Keratinocyte (primary cell): ENCODE measurements at regions not wholly inside any gene's neighbourhood (a gene's known extent, or its start where the extent isn't known, plus 50 kb on each side); places are given as distances from the start of the nearest gene placed in this dataset.

Experiments used
- DNase-seq: peaks from one replicate; pipeline ENCODE4 v3.0.0-alpha.2; 2011; ENCODE audit warnings: low read depth, missing footprints, low spot score
- FAIRE-seq: peaks from 2 replicates; lab custom pipeline; 2011; peaks lifted over from hg19 to GRCh38; lab: Jason Lieb, UNC
- H2AFZ ChIP-seq: 2 replicates; pipeline ENCODE4 v1.6.0; 2012; ENCODE audit warnings: low read length, control low read depth, inconsistent platforms; ENCODE audit not compliant: control insufficient read depth
- H3K27ac ChIP-seq: 2 replicates; pipeline ENCODE4 v1.5.1; 2011; ENCODE audit warnings: low read length; ENCODE audit not compliant: control insufficient read depth, insufficient read depth
- H3K27me3 ChIP-seq: 3 replicates; pipeline ENCODE4 v1.6.0; 2011; ENCODE audit warnings: low read length; ENCODE audit not compliant: control insufficient read depth, insufficient read depth; ENCODE audit errors: extremely low read depth
- H3K36me3 ChIP-seq, 2 experiments: 2 replicates in 1 of 2; 3 replicates in 1 of 2; pipeline ENCODE4 v1.5.1; 2011; ENCODE audit warnings: low read length in 2 of 2, mild to moderate bottlenecking in 1 of 2; ENCODE audit not compliant: control insufficient read depth in 2 of 2, insufficient read depth in 2 of 2; ENCODE audit errors: extremely low read depth in 1 of 2
- H3K4me1 ChIP-seq: 3 replicates; pipeline ENCODE4 v1.5.1; 2011; ENCODE audit warnings: low read length; ENCODE audit not compliant: control insufficient read depth, insufficient read depth; ENCODE audit errors: extremely low read depth
- H3K4me2 ChIP-seq: 3 replicates; pipeline ENCODE4 v1.6.0; 2011; ENCODE audit warnings: low read depth, low read length; ENCODE audit not compliant: control insufficient read depth, insufficient read depth; ENCODE audit errors: extremely low read depth
- H3K4me3 ChIP-seq, 3 experiments: fragments of 200-600 bp in 1 of 3; sonication (generic) in 1 of 3; 2 replicates in 2 of 3; 3 replicates in 1 of 3; pipeline ENCODE4 v1.5.1; 2011 to 2016; ENCODE audit warnings: low read length in 3 of 3, mild to moderate bottlenecking in 3 of 3, control low read depth in 2 of 3, inconsistent platforms in 1 of 3, low read depth in 1 of 3, mixed read lengths in 1 of 3, mixed run types in 1 of 3, moderate library complexity in 1 of 3; ENCODE audit not compliant: control insufficient read depth in 2 of 3, insufficient read depth in 2 of 3; ENCODE audit errors: extremely low read depth in 1 of 3
- H3K79me2 ChIP-seq: 2 replicates; pipeline ENCODE4 v1.6.0; 2012; ENCODE audit warnings: low read length; ENCODE audit not compliant: control insufficient read depth, insufficient read depth
- H3K9ac ChIP-seq: 3 replicates; pipeline ENCODE4 v1.6.0; 2011; ENCODE audit warnings: low read length; ENCODE audit not compliant: control insufficient read depth, insufficient read depth; ENCODE audit errors: extremely low read depth
- H3K9me1 ChIP-seq: 3 replicates; pipeline ENCODE4 v1.6.0; 2011; ENCODE audit warnings: low read length; ENCODE audit not compliant: control insufficient read depth, insufficient read depth; ENCODE audit errors: extremely low read depth
- H3K9me3 ChIP-seq: 2 replicates; pipeline ENCODE4 v1.5.1; 2012; ENCODE audit warnings: low read depth, low read length; ENCODE audit not compliant: control insufficient read depth
- H4K20me1 ChIP-seq: 3 replicates; pipeline ENCODE4 v1.6.0; 2011; ENCODE audit warnings: low read length; ENCODE audit not compliant: control insufficient read depth, insufficient read depth; ENCODE audit errors: extremely low read depth
- EZH2 ChIP-seq: IDR thresholded peaks from one replicate; pipeline ENCODE4 v1.6.1; 2012; ENCODE audit warnings: inconsistent platforms, mild to moderate bottlenecking, low read length, moderate library complexity
- dilution Hi-C: fragments of 300-500 bp; cut with MboI; formaldehyde crosslinking; loops from one replicate; pipeline ENCODE4 v1.7.0; 2020; ENCODE audit warnings: low sequenced_read_pairs; ENCODE audit not compliant: extremely low pct_ligation_motif_present
- TF ChIP-seq, protein P1 (sequence below), 3 experiments: IDR thresholded peaks in 1 of 3; conservative IDR thresholded peaks in 1 of 3; optimal IDR thresholded peaks in 1 of 3; 2 replicates in 2 of 3; 3 replicates in 1 of 3; pipeline versions ENCODE3 to v1.5.1; 2011; ENCODE audit warnings: low read length in 3 of 3, mild to moderate bottlenecking in 3 of 3, moderate library complexity in 2 of 3, control low read depth in 1 of 3, inconsistent platforms in 1 of 3; ENCODE audit not compliant: insufficient read depth in 2 of 3; ENCODE audit errors: extremely low read depth in 1 of 3

DNA sequence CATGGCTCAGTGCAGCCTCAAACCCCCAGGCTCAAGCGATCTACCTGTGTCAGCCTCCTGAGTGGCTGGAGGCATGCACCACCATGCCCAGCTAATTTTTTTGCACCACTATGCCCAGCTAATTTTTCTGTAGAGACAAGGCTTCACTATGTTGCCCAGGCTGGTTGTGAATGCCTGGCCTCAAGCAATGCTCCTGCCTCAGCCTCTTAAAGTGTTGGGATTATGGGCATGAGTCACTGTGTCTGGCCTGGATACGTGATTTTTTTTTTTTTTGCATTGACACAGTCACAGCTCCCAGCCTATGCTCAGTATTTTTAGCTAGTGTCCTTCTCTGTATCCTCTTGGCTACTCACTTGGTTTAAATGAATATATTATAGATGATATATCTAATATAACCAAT is 377.0 kb upstream of the TNRC6C start:
- no peaks in the 10 kb centered on the region for H3K9me3 ChIP-seq
- H2AFZ ChIP-seq: no peak overlapping the region
- peaks cover 3% of the 10 kb centered on the region for H3K4me1 ChIP-seq
- H3K79me2 ChIP-seq: no peaks in the 10 kb centered on the region
- no peak overlapping the region for H3K27ac ChIP-seq
- H3K4me3 ChIP-seq: no peak overlapping the region
- H3K36me3 ChIP-seq: no peaks in the 10 kb centered on the region
- no peak overlapping the region for H3K9ac ChIP-seq
- H3K4me2 ChIP-seq: no peak overlapping the region
- H4K20me1 ChIP-seq: no peaks in the 10 kb centered on the region
- no peaks in the 10 kb centered on the region for H3K27me3 ChIP-seq
- dilution Hi-C loops: no loop called here
- TF ChIP-seq, protein P1, sequence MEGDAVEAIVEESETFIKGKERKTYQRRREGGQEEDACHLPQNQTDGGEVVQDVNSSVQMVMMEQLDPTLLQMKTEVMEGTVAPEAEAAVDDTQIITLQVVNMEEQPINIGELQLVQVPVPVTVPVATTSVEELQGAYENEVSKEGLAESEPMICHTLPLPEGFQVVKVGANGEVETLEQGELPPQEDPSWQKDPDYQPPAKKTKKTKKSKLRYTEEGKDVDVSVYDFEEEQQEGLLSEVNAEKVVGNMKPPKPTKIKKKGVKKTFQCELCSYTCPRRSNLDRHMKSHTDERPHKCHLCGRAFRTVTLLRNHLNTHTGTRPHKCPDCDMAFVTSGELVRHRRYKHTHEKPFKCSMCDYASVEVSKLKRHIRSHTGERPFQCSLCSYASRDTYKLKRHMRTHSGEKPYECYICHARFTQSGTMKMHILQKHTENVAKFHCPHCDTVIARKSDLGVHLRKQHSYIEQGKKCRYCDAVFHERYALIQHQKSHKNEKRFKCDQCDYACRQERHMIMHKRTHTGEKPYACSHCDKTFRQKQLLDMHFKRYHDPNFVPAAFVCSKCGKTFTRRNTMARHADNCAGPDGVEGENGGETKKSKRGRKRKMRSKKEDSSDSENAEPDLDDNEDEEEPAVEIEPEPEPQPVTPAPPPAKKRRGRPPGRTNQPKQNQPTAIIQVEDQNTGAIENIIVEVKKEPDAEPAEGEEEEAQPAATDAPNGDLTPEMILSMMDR (optimal IDR thresholded peaks at IDR 0.05 in 1 of 3, IDR thresholded peaks at IDR 0.05 in 1 of 3, conservative IDR thresholded peaks at IDR 0.05 in 1 of 3; ENCODE audit: extremely low read depth in 1 of 3, insufficient read depth in 2 of 3, low read length in 3 of 3): no peak
- TF ChIP-seq EZH2: no peak
- FAIRE-seq (peak; percentile 59), DNase-seq (peak; percentile 49)
- no peaks in the 10 kb centered on the region for H3K9me1 ChIP-seq

DNA sequence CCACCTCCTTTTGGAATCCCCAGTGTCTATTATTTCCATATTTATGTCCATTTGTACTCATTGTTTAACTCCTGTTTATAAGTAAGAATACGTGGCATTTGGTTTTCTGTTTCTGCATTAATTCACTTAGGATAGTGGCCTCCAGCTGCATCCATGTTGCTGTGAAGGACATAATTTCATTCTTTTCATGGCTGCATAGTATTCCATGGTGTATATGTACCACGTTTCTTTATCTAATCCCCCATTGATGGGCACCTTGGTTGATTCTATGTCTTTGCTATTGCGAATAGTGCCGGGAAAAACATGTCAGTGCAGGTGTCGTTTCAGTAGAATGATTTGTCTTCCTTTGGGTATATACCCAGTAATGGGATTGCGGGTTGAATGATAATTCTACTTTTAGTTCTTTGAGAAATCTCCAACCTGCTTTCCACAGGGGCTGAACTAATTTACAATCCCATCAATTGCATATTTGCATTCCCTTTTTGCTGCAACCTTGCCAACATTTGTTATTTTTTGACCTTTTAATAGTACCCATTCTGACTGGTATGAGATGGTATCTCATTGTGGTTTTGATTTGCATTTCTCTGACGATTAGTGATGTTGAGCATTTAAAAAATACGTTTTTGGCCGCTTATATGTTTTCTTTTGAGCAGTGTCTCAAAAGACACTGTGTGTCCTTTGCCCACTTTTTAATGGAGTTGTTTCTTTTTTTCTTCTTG is 373.2 kb upstream of the TNRC6C start:
- H3K4me3 ChIP-seq: no peak overlapping the region
- H3K79me2 ChIP-seq: no peaks in the 10 kb centered on the region
- no peaks in the 10 kb centered on the region for H3K9me1 ChIP-seq
- no peak for FAIRE-seq
- H3K4me1 ChIP-seq: peaks cover 3% of the 10 kb centered on the region
- no peak for DNase-seq
- H2AFZ ChIP-seq: no peak overlapping the region
- no peak overlapping the region for H3K4me2 ChIP-seq
- H3K27ac ChIP-seq: no peak overlapping the region
- TF ChIP-seq, protein P1 (optimal IDR thresholded peaks at IDR 0.05 in 1 of 3, IDR thresholded peaks at IDR 0.05 in 1 of 3, conservative IDR thresholded peaks at IDR 0.05 in 1 of 3; ENCODE audit: extremely low read depth in 1 of 3, insufficient read depth in 2 of 3, low read length in 3 of 3): no peak
- TF ChIP-seq EZH2: no peak
- dilution Hi-C loops: no loop called here
- H3K9ac ChIP-seq: no peak overlapping the region
- H3K9me3 ChIP-seq: no peaks in the 10 kb centered on the region
- H3K27me3 ChIP-seq: no peaks in the 10 kb centered on the region
- H4K20me1 ChIP-seq: no peaks in the 10 kb centered on the region
- no peaks in the 10 kb centered on the region for H3K36me3 ChIP-seq
